RPMI7951 (cell line): ENCODE measurements at regions not wholly inside any gene's neighbourhood (a gene's known extent, or its start where the extent isn't known, plus 50 kb on each side); places are given as distances from the start of the nearest gene placed in this dataset.

ENCODE experiments used
- DNase-seq: peaks from one replicate; pipeline ENCODE4 v3.0.0-alpha.2; 2012; ENCODE audit warnings: low read depth

DNA sequence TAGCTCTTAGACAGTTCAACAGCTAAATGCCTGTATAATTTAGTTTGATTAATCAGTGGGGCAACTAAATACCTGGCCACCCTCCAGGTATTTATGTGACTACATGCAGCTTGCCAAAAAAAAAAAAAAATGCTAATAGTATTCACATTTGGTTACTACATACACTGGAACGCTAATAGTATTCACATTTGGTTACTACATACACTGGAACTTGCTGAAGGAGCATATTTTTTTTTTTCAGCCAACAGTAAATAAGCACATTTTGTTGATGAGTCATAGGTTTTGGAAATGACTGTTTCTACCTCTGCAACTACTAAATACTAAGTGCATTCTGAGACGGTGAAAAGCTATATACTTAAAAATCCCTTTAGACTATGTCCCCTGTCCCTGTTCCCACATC, 1172.3 kb downstream of the LRFN5 start:
- DNase-seq, result no peak

GRCh38 chr14:42750771-42751170, 1144.1 kb downstream of the LRFN5 start:
- no peak for DNase-seq

DNA sequence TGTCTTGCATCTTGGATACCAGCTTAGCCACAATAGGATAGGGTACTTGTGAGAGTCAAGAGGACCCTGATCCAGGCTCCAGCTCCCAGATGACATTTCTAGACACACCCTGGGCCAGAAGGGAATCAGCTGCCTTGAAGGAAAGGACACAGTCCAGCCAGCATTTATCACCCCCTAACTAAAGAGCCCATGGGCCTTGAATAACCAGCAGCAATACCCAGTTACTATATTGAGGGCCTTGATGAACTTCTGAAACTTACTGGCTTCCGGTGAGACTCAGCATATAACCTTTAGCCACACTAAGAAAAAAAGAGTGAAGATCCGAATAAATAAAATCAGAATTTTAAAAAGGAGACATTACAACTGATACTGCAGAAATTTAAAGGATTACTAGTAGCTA, 1135.4 kb downstream of the LRFN5 start:
- DNase-seq, result no peak

- no peak for DNase-seq
Measured at GRCh38 chr14:42736408-42736807, 1129.7 kb downstream of the LRFN5 start.

DNA sequence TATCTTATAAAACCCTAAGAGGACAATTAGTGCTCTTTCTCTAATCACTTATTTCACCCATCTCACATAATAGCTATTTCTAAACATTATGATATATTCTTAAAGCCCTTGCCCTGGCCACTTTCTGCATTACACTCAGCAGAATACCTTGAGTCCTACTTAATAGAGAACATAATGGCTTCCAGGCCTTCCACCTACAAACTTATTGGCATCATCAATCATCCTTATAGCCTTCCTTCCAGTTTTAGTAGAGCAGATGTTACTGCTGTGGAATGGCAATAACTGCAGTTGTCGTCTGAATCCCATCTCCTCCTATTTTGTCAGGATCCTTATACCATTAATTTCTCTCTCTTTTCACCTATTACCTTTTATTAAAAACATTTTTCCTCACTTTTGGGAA, 1127.4 kb downstream of the LRFN5 start:
- DNase-seq, result no peak

DNA sequence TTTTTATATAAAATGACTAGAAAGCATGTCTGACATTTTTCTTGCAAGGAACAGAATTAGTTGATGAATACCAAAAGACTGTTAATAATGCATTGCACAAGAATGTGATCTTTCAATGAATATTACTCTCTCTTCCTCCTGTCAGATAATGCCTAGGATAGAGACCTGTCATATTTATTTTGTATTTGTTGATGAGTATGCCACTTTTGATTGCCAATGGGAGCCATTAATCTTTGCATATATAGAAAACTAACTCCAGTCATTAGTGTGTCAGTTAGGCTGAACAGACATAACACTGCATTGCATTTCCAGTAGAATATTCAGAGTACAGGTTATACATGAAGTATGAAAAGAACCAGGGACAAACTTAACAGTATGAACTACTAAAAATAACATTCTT, 1125.3 kb downstream of the LRFN5 start:
- DNase-seq, result no peak

- DNase-seq, result no peak
Measured at GRCh38 chr14:42731480-42731879, 1124.8 kb downstream of the LRFN5 start.

DNA sequence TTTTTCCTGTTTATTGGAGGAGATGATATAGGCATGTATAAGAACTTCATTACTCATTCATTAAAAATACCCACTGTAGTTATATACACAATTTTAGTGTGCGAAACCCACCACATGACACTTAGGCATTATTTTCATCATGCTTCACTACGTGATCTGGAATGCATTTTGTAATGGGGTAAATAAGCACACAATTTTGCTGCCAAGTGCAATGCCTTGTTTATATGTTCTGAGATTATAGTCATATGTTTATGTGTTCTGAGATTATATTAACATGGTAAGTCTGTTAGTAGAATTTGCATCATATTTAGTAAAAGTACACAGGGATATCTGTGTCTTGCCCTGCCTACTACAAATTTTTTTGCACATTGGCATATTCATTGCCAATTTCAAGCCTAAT, 1123.0 kb downstream of the LRFN5 start:
- DNase-seq, result no peak

DNA sequence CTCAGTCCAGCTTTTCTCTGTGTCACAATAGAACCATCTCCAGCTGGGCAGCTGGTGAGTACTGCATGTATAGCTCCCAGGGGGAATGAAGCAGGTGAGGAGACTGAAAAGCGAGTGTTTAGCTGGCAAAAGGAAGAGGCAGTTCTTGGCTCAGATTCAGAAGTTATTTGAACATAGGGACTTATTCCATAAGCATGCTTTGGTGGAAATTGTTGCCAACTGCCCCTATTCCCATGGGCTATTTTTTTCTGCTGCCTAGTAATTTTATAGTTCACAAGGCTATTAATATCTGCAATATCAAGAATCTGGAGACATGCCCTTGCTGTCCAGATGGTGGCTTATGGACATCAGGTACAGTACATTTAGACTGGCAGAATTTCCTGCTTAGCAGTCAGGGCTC, 1112.7 kb downstream of the LRFN5 start:
- no peak for DNase-seq

- no peak for DNase-seq
Measured at GRCh38 chr14:42715316-42715715, 1108.6 kb downstream of the LRFN5 start.

DNA sequence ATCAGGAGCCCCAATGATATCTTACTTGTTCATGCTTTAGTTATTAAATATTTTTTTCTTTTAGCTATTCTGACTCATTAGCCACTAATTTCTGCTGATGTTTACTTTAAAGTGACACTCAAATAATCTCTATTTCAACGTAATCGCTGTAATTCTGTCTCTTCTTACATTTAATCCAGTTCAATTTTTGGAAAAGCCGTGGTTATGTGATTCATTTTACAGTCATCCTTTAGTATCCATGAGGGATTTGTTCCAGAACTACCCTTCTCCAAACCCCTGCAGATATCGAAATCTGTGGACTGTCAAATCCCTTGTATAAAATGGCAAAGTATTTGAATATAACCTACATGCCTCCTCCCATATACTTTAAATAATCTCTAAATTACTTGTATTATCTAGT, 1103.4 kb downstream of the LRFN5 start:
- DNase-seq, result no peak

DNA sequence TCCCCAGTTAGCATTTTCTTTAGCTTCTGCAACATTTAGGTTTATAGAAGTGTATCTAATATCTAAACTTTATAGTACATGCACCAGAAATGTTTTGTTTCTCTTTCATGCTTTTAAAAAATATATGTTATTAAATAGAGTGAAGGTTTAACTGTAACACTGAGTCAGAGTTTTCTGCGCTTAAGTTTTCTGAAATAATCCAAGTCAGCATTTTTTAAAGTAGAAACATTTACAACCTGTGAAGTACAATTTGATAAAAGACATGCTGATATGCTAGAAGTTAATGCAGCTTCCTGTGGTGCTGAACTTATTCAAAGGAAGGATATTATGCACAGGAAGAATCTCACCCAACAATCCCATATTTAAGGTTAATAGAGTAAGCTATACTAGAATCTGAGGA, 1096.8 kb downstream of the LRFN5 start:
- DNase-seq, result no peak

DNA sequence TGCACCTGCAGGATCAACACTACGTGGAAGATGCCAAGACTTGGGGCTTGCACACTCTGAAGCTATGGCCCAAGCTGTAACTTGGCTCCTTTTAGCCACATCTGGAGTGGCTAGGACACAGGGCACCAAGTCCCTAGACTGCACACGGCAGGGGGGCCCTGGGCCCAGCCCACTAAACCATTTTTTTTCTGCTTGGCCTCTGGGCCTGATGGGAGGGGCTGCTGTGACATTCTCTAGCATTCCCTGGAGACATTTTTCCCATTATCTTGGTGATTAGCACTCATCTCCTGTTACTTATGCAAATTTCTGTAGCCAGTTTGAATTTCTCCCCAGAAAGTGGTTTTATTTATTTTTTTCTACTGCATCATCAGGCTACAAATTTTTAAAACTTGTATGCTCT, 1080.7 kb downstream of the LRFN5 start:
- no peak for DNase-seq

- no peak for DNase-seq
Measured at GRCh38 chr14:42683707-42684106, 1077.0 kb downstream of the LRFN5 start.

- no peak for DNase-seq
Measured at GRCh38 chr14:42676636-42677035, 1070.0 kb downstream of the LRFN5 start.

DNA sequence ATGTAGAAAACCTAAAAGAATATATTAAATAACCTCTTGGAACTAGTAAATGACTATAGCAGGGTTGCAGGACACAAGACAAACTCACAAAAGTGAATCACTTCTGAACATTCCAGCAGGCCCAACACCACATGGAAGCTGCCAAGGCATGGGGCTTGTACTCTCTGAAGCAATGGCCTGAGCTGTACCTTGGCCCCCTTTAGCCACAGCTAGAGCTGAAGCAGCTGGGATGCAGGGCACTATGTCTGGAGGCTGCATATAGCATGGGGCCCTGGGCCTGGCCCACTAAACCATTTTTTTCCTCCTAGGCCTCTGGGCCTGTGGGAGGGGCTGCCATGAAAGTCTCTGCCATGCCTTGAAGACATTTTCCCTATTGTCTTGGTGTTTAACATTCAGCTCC, 1067.3 kb downstream of the LRFN5 start:
- DNase-seq, result no peak

DNA sequence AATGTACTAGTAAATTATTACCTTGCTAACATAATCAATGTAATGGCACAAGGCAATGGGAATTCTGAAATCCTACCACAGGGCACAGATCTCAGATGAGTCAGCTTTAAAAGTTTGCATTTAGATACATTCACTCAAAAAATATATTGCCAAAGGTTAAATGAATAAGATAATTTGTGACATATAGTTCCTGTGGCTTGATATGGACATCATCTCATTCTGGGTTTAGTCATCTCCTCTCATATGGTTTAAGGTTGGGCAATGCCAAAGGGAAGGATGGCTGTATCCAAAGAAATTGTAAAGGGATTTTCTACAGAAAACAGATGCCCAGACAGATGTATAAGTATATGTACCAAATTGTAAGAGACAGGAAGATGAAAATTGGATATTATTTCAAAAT, 1065.0 kb downstream of the LRFN5 start:
- no peak for DNase-seq

DNA sequence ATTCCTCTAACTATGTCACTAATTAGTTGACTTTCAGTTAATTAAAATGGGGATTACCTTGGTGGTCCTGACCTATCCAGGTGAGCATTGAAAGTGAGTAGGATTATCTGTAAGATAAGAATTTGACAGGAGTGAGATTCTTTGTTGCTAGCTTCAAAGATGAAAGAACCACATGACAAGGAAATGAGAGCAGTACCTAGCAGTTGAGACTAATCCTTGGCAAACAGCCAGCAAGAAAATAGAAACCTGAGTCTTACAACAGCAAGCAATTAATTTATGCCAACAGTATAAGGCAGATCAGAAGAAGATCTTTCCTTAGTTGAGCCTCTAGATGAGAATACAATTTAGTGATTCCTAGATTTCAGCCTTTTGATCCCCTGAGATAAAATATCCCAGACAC, 1058.4 kb downstream of the LRFN5 start:
- no peak for DNase-seq

GRCh38 chr14:42664190-42664589, 1057.5 kb downstream of the LRFN5 start:
- DNase-seq, result no peak

- DNase-seq, result no peak
Measured at GRCh38 chr14:42654707-42655106, 1048.0 kb downstream of the LRFN5 start.

- no peak for DNase-seq
Measured at GRCh38 chr14:42642787-42643186, 1036.1 kb downstream of the LRFN5 start.

DNA sequence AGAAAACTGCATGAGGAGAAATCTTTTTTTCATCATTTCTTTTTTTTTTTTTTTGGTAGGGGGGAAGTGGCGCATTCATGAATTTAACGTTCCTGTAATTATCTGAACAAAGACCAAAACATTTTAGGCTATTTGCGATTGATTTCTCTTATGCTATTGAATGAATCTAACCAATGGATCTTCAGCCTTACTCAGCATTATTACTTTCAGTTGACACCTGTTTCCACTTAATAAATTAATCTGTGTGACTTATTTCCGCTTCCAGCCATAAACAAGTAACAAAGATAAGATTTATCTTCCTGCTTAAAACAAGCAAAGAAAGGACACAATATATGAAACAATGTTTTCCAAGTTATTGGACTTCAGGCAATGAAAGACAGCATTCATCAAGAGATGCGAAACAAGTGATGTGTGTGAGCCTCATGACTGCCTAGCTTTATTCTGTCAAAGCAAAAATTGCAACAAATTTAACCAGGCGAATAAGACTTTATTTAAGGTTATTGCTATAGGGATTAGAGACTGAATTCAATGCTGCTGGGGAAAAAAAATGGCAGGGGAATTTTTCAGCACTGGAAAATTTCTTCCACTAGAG, 1026.9 kb downstream of the LRFN5 start:
- no peak for DNase-seq

GRCh38 chr14:42629553-42629952, 1022.9 kb downstream of the LRFN5 start:
- DNase-seq, result no peak

DNA sequence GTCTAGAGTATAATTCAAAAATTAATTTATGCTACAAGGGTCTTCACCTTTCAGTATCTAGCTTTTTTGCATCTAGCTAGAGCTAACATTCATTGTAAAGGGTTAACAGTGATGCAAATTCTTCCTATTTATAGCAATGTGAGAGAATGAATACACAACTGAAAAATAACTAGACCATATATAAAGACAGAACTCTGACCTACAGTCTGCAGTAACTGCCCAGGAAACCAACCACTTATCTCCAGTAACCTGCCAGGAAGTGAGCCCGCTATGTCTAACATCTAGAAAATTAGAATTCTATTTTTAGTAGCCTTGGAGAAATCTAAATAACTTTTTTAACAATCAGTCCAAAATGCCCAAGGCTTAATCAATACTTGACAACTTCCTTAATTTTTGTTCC, 1021.9 kb downstream of the LRFN5 start:
- no peak for DNase-seq

DNA sequence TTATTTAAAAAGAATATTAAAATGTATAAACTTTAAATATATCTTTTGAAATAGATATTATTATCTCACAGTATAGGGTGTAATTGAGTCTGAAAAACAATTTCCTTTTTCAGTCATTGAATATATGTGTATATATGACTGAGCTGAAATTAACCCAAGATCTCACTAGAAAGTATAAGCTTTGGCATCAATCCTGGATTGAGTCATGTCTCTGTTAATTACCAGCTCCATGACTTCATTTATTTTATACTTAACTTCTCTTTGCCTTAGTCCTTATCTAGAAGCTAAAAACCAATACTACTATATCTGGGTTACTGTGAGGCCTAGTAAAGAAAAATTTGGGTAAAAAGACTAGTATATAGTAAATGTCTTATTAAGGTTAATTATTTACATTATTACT, 1020.3 kb downstream of the LRFN5 start:
- DNase-seq, result no peak
